IPS-18c (cell line): ENCODE measurements at regions not wholly inside any gene's neighbourhood (a gene's known extent, or its start where the extent isn't known, plus 50 kb on each side); places are given as distances from the start of the nearest gene placed in this dataset.
"Not testable (repeated sequence)": the region's sequence is repeated elsewhere in the genome, so short reads cannot be mapped to it uniquely, and the experiment has no call there.

Experiments used
- H3K4me3 ChIP-seq: 2 replicates; pipeline ENCODE4 v1.7.0; 2013; ENCODE audit warnings: low read depth, mild to moderate bottlenecking, low read length, moderate library complexity; ENCODE audit not compliant: insufficient read depth
- H3K9me3 ChIP-seq: one replicate; pipeline ENCODE4 v1.6.1; 2013; ENCODE audit warnings: mild to moderate bottlenecking, low read length, moderate library complexity; ENCODE audit not compliant: control insufficient read depth, insufficient read depth

GRCh38 chr7:69436946-69437345 is 161.3 kb upstream of the AUTS2 start:
- no peak overlapping the region for H3K4me3 ChIP-seq
- H3K9me3 ChIP-seq, result no peaks in the 10 kb centered on the region

GRCh38 chr7:69438584-69439412 is 159.5 kb upstream of the AUTS2 start:
- Histone ChIP-seq H3K4me3 (no peak overlapping the region), H3K9me3 (no peaks in the 10 kb centered on the region)

- Histone ChIP-seq H3K9me3 (no peaks in the 10 kb centered on the region), H3K4me3 (no peak overlapping the region)
These were observed 158.5 kb upstream of the AUTS2 start for GRCh38 chr7:69439636-69440325.

GRCh38 chr7:69440976-69441375 is 157.3 kb upstream of the AUTS2 start:
- Histone ChIP-seq H3K9me3 (no peaks in the 10 kb centered on the region), H3K4me3 (no peak overlapping the region)

GRCh38 chr7:69443136-69443535 is 155.1 kb upstream of the AUTS2 start:
- no peaks in the 10 kb centered on the region for H3K9me3 ChIP-seq
- H3K4me3 ChIP-seq, result no peak overlapping the region

GRCh38 chr7:69445541-69445940 is 152.7 kb upstream of the AUTS2 start:
- H3K9me3 ChIP-seq, result no peaks in the 10 kb centered on the region
- H3K4me3 ChIP-seq, result no peak overlapping the region

GRCh38 chr7:69446213-69446612 is 152.1 kb upstream of the AUTS2 start:
- not testable (repeated sequence) for H3K9me3 ChIP-seq, H3K4me3 ChIP-seq

- H3K9me3 ChIP-seq, result peaks cover 4% of the 10 kb centered on the region
- no peak overlapping the region for H3K4me3 ChIP-seq
These were observed 150.2 kb upstream of the AUTS2 start for GRCh38 chr7:69448071-69448470.

GRCh38 chr7:69450456-69450855 is 147.8 kb upstream of the AUTS2 start:
- no peak overlapping the region for H3K4me3 ChIP-seq
- peaks cover 4% of the 10 kb centered on the region for H3K9me3 ChIP-seq

GRCh38 chr7:69451715-69452114 is 146.6 kb upstream of the AUTS2 start:
- peaks cover 4% of the 10 kb centered on the region for H3K9me3 ChIP-seq

GRCh38 chr7:69452797-69453196 is 145.5 kb upstream of the AUTS2 start:
- no peak overlapping the region for H3K4me3 ChIP-seq
- H3K9me3 ChIP-seq, result peaks cover 4% of the 10 kb centered on the region

More at GRCh38 chr7:69451715-69452114, 146.6 kb upstream of the AUTS2 start:
- no peak overlapping the region for H3K4me3 ChIP-seq

GRCh38 chr7:69457595-69458504 is 140.4 kb upstream of the AUTS2 start:
- Histone ChIP-seq H3K4me3 (no peak overlapping the region), H3K9me3 (no peaks in the 10 kb centered on the region)

- H3K9me3 ChIP-seq, result peaks cover 3% of the 10 kb centered on the region
- H3K4me3 ChIP-seq, result no peak overlapping the region
These were observed 134.2 kb upstream of the AUTS2 start for GRCh38 chr7:69464035-69464434.

GRCh38 chr7:69465262-69465661 is 133.0 kb upstream of the AUTS2 start:
- Histone ChIP-seq H3K4me3 (no peak overlapping the region), H3K9me3 (peaks cover 3% of the 10 kb centered on the region)

- no peak overlapping the region for H3K4me3 ChIP-seq
- H3K9me3 ChIP-seq, result peaks cover 3% of the 10 kb centered on the region
These were observed 130.4 kb upstream of the AUTS2 start for GRCh38 chr7:69467826-69468225.

- Histone ChIP-seq H3K4me3 (no peak overlapping the region), H3K9me3 (no peaks in the 10 kb centered on the region)
These were observed 121.9 kb upstream of the AUTS2 start for GRCh38 chr7:69476416-69476815.

GRCh38 chr7:69482676-69483075 is 115.6 kb upstream of the AUTS2 start:
- no peak overlapping the region for H3K4me3 ChIP-seq
- H3K9me3 ChIP-seq, result peaks cover 2% of the 10 kb centered on the region
